ENCODE measurements at regions not wholly inside any gene's neighbourhood (a gene's known extent, or its start where the extent isn't known, plus 50 kb on each side); places are given as distances from the start of the nearest gene placed in this dataset.

DNA sequence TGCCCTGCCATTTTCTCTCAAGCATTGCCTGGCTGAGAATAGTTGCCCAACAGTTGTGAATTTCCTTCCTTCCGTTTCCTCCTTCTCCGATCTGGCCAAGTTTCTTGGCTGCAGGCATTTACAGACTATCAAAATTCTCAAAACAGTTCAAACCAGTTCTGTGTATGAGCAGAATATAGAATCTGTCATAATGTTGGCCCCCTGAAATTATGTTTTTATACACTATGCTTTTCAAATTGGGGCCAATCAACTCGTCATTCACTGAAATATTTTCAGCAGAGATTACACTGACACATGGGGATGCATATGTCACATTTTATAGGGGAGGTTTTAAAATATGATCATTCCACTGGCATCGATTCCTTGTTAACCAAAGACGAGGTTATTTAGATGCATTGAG, 284.2 kb upstream of the TMTC4 start:
- H3K4me1 Mint-ChIP-seq = no peaks in the 10 kb centered on the region
- no peaks in the 10 kb centered on the region for H3K36me3 Mint-ChIP-seq (ENCODE audit: low read depth)
- no peaks in the 10 kb centered on the region for H3K9me3 ChIP-seq (ENCODE audit: control insufficient read depth, low read length)

GRCh38 chr13:100957741-100958140, 283.1 kb upstream of the TMTC4 start:
- no peaks in the 10 kb centered on the region for H3K9me3 ChIP-seq (ENCODE audit: control insufficient read depth, low read length)
- WGBS, 2 experiments (ENCODE audit: insufficient coverage in 1 of 2, insufficient read length in 1 of 2) = 88 to 93% methylated on average over 4 of the region's 4 CpGs
- no peak overlapping the region for H3K9ac ChIP-seq (ENCODE audit: extremely low read depth, low read length, poor library complexity, severe bottlenecking)
- no peaks in the 10 kb centered on the region for H3K36me3 ChIP-seq (ENCODE audit: control insufficient read depth, insufficient read depth, low read length)
- Mint-ChIP-seq H3K4me1 (no peaks in the 10 kb centered on the region), H3K36me3 (ENCODE audit: low read depth) (no peaks in the 10 kb centered on the region), H3K9me3 (no peaks in the 10 kb centered on the region), H3K4me3 (no peak overlapping the region), H3K27me3 (ENCODE audit: insufficient read depth) (peaks cover 2% of the 10 kb centered on the region), H3K27ac (no peak overlapping the region)
- no peaks in the 10 kb centered on the region for H3K27me3 ChIP-seq (ENCODE audit: control insufficient read depth, insufficient read depth, low read length, poor library complexity, severe bottlenecking)
- no peak overlapping the region for H3K4me3 ChIP-seq (ENCODE audit: low read length)
- H3K4me1 ChIP-seq (ENCODE audit: control insufficient read depth, insufficient read depth, low read length) = no peaks in the 10 kb centered on the region
- DNase-seq = no peak
- H3K27ac ChIP-seq (ENCODE audit: low read depth, low read length) = no peak overlapping the region
- TF ChIP-seq, protein P1, sequence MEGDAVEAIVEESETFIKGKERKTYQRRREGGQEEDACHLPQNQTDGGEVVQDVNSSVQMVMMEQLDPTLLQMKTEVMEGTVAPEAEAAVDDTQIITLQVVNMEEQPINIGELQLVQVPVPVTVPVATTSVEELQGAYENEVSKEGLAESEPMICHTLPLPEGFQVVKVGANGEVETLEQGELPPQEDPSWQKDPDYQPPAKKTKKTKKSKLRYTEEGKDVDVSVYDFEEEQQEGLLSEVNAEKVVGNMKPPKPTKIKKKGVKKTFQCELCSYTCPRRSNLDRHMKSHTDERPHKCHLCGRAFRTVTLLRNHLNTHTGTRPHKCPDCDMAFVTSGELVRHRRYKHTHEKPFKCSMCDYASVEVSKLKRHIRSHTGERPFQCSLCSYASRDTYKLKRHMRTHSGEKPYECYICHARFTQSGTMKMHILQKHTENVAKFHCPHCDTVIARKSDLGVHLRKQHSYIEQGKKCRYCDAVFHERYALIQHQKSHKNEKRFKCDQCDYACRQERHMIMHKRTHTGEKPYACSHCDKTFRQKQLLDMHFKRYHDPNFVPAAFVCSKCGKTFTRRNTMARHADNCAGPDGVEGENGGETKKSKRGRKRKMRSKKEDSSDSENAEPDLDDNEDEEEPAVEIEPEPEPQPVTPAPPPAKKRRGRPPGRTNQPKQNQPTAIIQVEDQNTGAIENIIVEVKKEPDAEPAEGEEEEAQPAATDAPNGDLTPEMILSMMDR (conservative IDR thresholded peaks at IDR 0.05) = no peak

More for the DNA sequence above, 284.2 kb upstream of the TMTC4 start:
- no peak overlapping the region for H3K9ac ChIP-seq (ENCODE audit: extremely low read depth, low read length, poor library complexity, severe bottlenecking)
- no peak overlapping the region for H3K27ac Mint-ChIP-seq
- no peaks in the 10 kb centered on the region for H3K27me3 ChIP-seq (ENCODE audit: control insufficient read depth, insufficient read depth, low read length, poor library complexity, severe bottlenecking)
- no peaks in the 10 kb centered on the region for H3K36me3 ChIP-seq (ENCODE audit: control insufficient read depth, insufficient read depth, low read length)
- TF ChIP-seq, protein P1 (conservative IDR thresholded peaks at IDR 0.05) = no peak
- no peaks in the 10 kb centered on the region for H3K4me1 ChIP-seq (ENCODE audit: control insufficient read depth, insufficient read depth, low read length)
- H3K27me3 Mint-ChIP-seq (ENCODE audit: insufficient read depth) = peaks cover 2% of the 10 kb centered on the region
- no peak for DNase-seq
- no peak overlapping the region for H3K4me3 ChIP-seq (ENCODE audit: low read length)
- H3K4me3 Mint-ChIP-seq = no peak overlapping the region
- 97 to 100% methylated on average over 1 to 5 of the region's 5 CpGs for WGBS, 2 experiments (ENCODE audit: insufficient coverage in 1 of 2, insufficient read length in 1 of 2)
- no peak overlapping the region for H3K27ac ChIP-seq (ENCODE audit: low read depth, low read length)
- H3K9me3 Mint-ChIP-seq = no peaks in the 10 kb centered on the region

- Mint-ChIP-seq H3K4me1 (no peaks in the 10 kb centered on the region), H3K4me3 (no peak overlapping the region), H3K27ac (no peak overlapping the region), H3K27me3 (ENCODE audit: insufficient read depth) (no peaks in the 10 kb centered on the region), H3K9me3 (no peaks in the 10 kb centered on the region), H3K36me3 (ENCODE audit: low read depth) (no peaks in the 10 kb centered on the region)
- Histone ChIP-seq H3K4me3 (ENCODE audit: low read length) (no peak overlapping the region), H3K4me1 (ENCODE audit: control insufficient read depth, insufficient read depth, low read length) (no peaks in the 10 kb centered on the region), H3K36me3 (ENCODE audit: control insufficient read depth, insufficient read depth, low read length) (no peaks in the 10 kb centered on the region), H3K27ac (ENCODE audit: low read depth, low read length) (no peak overlapping the region), H3K9ac (ENCODE audit: extremely low read depth, low read length, poor library complexity, severe bottlenecking) (no peak overlapping the region), H3K27me3 (ENCODE audit: control insufficient read depth, insufficient read depth, low read length, poor library complexity, severe bottlenecking) (no peaks in the 10 kb centered on the region), H3K9me3 (ENCODE audit: control insufficient read depth, low read length) (no peaks in the 10 kb centered on the region)
- TF ChIP-seq, protein P1 (conservative IDR thresholded peaks at IDR 0.05) = no peak
- 92 to 97% methylated on average over 5 to 8 of the region's 9 CpGs for WGBS, 2 experiments (ENCODE audit: insufficient coverage in 1 of 2, insufficient read length in 1 of 2)
- no peak for DNase-seq
Measured at GRCh38 chr13:100954430-100955305, 280.1 kb upstream of the TMTC4 start.
